ENCODE measurements at regions not wholly inside any gene's neighbourhood (a gene's known extent, or its start where the extent isn't known, plus 50 kb on each side); places are given as distances from the start of the nearest gene placed in this dataset.
"Not testable (repeated sequence)": the region's sequence is repeated elsewhere in the genome, so short reads cannot be mapped to it uniquely, and the experiment has no call there.

- Histone ChIP-seq H3K79me2 (ENCODE audit: low read length) (no peaks in the 10 kb centered on the region), H3K9me2 (replicated peaks; ENCODE audit: insufficient read depth, low read length) (no peaks in the 10 kb centered on the region), H3F3A (ENCODE audit: insufficient read depth, low read length) (no peaks in the 10 kb centered on the region), H4K20me1 (ENCODE audit: insufficient read depth, low read length) (no peaks in the 10 kb centered on the region), H3K27me3 (replicated peaks; ENCODE audit: insufficient read depth, low read length) (no peaks in the 10 kb centered on the region), H3K4me1 (ENCODE audit: low read length) (no peaks in the 10 kb centered on the region), H2AFZ (ENCODE audit: low read length) (no peak overlapping the region), H3K36me3 (replicated peaks; ENCODE audit: insufficient read depth, low read length) (no peaks in the 10 kb centered on the region), H3K4me2 (ENCODE audit: low read depth, low read length) (no peak overlapping the region), H3K4me3 (ENCODE audit: low read length) (no peak overlapping the region), H3K9me3 (replicated peaks; ENCODE audit: insufficient read depth, low read length) (no peaks in the 10 kb centered on the region), H3K27ac (ENCODE audit: low read length) (no peak overlapping the region), H3K9ac (ENCODE audit: low read length) (no peak overlapping the region)
- TF ChIP-seq, protein P1, sequence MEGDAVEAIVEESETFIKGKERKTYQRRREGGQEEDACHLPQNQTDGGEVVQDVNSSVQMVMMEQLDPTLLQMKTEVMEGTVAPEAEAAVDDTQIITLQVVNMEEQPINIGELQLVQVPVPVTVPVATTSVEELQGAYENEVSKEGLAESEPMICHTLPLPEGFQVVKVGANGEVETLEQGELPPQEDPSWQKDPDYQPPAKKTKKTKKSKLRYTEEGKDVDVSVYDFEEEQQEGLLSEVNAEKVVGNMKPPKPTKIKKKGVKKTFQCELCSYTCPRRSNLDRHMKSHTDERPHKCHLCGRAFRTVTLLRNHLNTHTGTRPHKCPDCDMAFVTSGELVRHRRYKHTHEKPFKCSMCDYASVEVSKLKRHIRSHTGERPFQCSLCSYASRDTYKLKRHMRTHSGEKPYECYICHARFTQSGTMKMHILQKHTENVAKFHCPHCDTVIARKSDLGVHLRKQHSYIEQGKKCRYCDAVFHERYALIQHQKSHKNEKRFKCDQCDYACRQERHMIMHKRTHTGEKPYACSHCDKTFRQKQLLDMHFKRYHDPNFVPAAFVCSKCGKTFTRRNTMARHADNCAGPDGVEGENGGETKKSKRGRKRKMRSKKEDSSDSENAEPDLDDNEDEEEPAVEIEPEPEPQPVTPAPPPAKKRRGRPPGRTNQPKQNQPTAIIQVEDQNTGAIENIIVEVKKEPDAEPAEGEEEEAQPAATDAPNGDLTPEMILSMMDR (IDR thresholded peaks at IDR 0.05; ENCODE audit: low read length), result no peak
- TF ChIP-seq EZH2phosphoT487 (IDR thresholded peaks at IDR 0.05; ENCODE audit: low read length), result no peak
- no peak for DNase-seq
Measured at GRCh38 chr16:9633844-9634243, 542.4 kb downstream of the HAPSTR1 start.

DNA sequence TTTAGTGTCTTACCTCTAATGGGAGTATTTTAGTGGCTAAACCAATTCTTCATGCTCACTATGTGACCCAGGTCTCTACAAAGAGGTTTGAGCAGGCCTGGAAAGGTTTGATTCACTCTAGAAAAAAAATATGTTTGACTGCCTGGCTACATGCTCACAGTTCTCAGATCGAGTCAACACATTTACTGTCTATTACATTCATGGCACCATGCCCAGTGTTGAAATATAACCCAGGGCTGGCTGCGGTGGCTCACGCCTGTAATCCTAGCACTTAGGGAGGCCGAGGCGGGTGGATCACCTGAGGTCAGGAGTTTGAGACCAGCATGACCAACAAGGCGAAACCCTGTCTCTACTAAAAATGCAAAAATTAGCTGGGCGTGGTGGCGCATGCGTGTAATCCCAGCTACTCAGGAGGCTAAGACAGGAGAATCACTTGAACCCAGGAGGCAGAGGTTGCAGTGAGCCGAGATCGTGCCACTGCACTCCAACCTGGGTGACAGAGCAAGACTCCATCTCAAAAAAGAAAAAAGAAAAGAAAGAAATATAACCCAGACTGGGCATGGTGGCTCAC lies 543.8 kb downstream of the HAPSTR1 start:
- DNase-seq; H3K4me3 ChIP-seq (ENCODE audit: low read length); H3K79me2 ChIP-seq (ENCODE audit: low read length); H4K20me1 ChIP-seq (ENCODE audit: insufficient read depth, low read length); H3K4me1 ChIP-seq (ENCODE audit: low read length); H3K4me2 ChIP-seq (ENCODE audit: low read depth, low read length); H3K36me3 ChIP-seq (replicated peaks; ENCODE audit: insufficient read depth, low read length); H3F3A ChIP-seq (ENCODE audit: insufficient read depth, low read length); H3K9me3 ChIP-seq (replicated peaks; ENCODE audit: insufficient read depth, low read length); H3K27ac ChIP-seq (ENCODE audit: low read length); H3K27me3 ChIP-seq (replicated peaks; ENCODE audit: insufficient read depth, low read length); H3K9ac ChIP-seq (ENCODE audit: low read length); H3K9me2 ChIP-seq (replicated peaks; ENCODE audit: insufficient read depth, low read length); H2AFZ ChIP-seq (ENCODE audit: low read length): not testable (repeated sequence)

DNA sequence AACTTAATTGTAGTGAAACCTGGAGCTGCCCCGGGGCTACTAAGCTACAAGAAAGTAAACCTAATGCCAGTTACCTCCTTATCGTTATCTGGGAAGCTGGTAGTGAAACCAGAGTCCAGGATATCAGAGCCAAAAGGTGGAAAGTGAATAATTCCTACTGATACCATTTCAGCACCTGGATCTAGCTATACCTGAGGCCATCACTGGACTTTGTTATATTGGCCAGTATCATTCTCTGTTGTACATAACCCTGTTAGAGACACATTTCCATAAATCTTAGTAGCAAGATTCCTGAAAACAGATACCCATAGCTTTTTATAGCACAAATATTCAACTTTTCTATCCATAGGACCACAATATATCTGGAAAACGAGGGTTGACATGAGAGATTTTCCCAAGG lies 538.0 kb downstream of the GRIN2A start:
- DNase-seq, result no peak
- Histone ChIP-seq H3K27me3 (replicated peaks; ENCODE audit: insufficient read depth, low read length) (no peaks in the 10 kb centered on the region), H3K9me3 (replicated peaks; ENCODE audit: insufficient read depth, low read length) (no peaks in the 10 kb centered on the region), H3K9me2 (replicated peaks; ENCODE audit: insufficient read depth, low read length) (no peaks in the 10 kb centered on the region), H3F3A (ENCODE audit: insufficient read depth, low read length) (no peaks in the 10 kb centered on the region), H3K4me1 (ENCODE audit: low read length) (no peaks in the 10 kb centered on the region), H4K20me1 (ENCODE audit: insufficient read depth, low read length) (no peaks in the 10 kb centered on the region), H3K4me2 (ENCODE audit: low read depth, low read length) (no peak overlapping the region), H3K36me3 (replicated peaks; ENCODE audit: insufficient read depth, low read length) (no peaks in the 10 kb centered on the region), H3K27ac (ENCODE audit: low read length) (no peak overlapping the region), H3K79me2 (ENCODE audit: low read length) (no peaks in the 10 kb centered on the region), H3K4me3 (ENCODE audit: low read length) (no peak overlapping the region), H2AFZ (ENCODE audit: low read length) (no peak overlapping the region), H3K9ac (ENCODE audit: low read length) (no peak overlapping the region)
- TF ChIP-seq, protein P1 (IDR thresholded peaks at IDR 0.05; ENCODE audit: low read length), result no peak
- no peak for TF ChIP-seq EZH2phosphoT487 (IDR thresholded peaks at IDR 0.05; ENCODE audit: low read length)
- no peak for TF ChIP-seq EZH2 (optimal IDR thresholded peaks at IDR 0.05; ENCODE audit: low read depth, low read length)

GRCh38 chr16:9645911-9646310 lies 536.3 kb downstream of the GRIN2A start:
- Histone ChIP-seq H3K27ac (ENCODE audit: low read length) (no peak overlapping the region), H3K4me2 (ENCODE audit: low read depth, low read length) (no peak overlapping the region), H3F3A (ENCODE audit: insufficient read depth, low read length) (no peaks in the 10 kb centered on the region), H3K9me3 (replicated peaks; ENCODE audit: insufficient read depth, low read length) (no peaks in the 10 kb centered on the region), H3K27me3 (replicated peaks; ENCODE audit: insufficient read depth, low read length) (no peaks in the 10 kb centered on the region), H3K9ac (ENCODE audit: low read length) (no peak overlapping the region), H3K79me2 (ENCODE audit: low read length) (no peaks in the 10 kb centered on the region), H4K20me1 (ENCODE audit: insufficient read depth, low read length) (no peaks in the 10 kb centered on the region), H3K4me1 (ENCODE audit: low read length) (no peaks in the 10 kb centered on the region), H3K36me3 (replicated peaks; ENCODE audit: insufficient read depth, low read length) (no peaks in the 10 kb centered on the region), H3K9me2 (replicated peaks; ENCODE audit: insufficient read depth, low read length) (no peaks in the 10 kb centered on the region), H3K4me3 (ENCODE audit: low read length) (no peak overlapping the region), H2AFZ (ENCODE audit: low read length) (no peak overlapping the region)
- TF ChIP-seq EZH2phosphoT487 (IDR thresholded peaks at IDR 0.05; ENCODE audit: low read length), result no peak
- TF ChIP-seq, protein P1 (IDR thresholded peaks at IDR 0.05; ENCODE audit: low read length), result no peak
- no peak for TF ChIP-seq EZH2 (optimal IDR thresholded peaks at IDR 0.05; ENCODE audit: low read depth, low read length)
- DNase-seq, result no peak
